Upper lobe of right lung (tissue), 1 donor: ENCODE measurements at regions not wholly inside any gene's neighbourhood (a gene's known extent, or its start where the extent isn't known, plus 50 kb on each side); places are given as distances from the start of the nearest gene placed in this dataset.

Source experiments
- ATAC-seq: fragments of 200-7000 bp; cut with Tn5 transposase; one replicate; pipeline ENCODE4 v1.9.1; 2020; ENCODE audit warnings: mild to moderate bottlenecking, moderate library complexity
- DNase-seq: peaks from one replicate; pipeline ENCODE4 v3.0.0-alpha.2; 2020
- H3K27ac ChIP-seq: fragments of 200-600 bp; one replicate; pipeline ENCODE4 v1.8.0; 2022
- H3K27me3 ChIP-seq: fragments of 200-600 bp; one replicate; pipeline ENCODE4 v1.8.0; 2022; ENCODE audit warnings: mild to moderate bottlenecking
- H3K36me3 ChIP-seq: fragments of 200-600 bp; one replicate; pipeline ENCODE4 v1.8.0; 2022
- H3K4me1 ChIP-seq: fragments of 200-600 bp; one replicate; pipeline ENCODE4 v1.8.0; 2022
- H3K4me3 ChIP-seq: fragments of 200-600 bp; one replicate; pipeline ENCODE4 v1.8.0; 2022; ENCODE audit warnings: mild to moderate bottlenecking
- H3K9me3 ChIP-seq: fragments of 200-600 bp; one replicate; pipeline ENCODE4 v1.8.0; 2022
- intact Hi-C: fragments of 100-400 bp; cut with DNase I; formaldehyde crosslinking; loops from one replicate; pipeline ENCODE4 v1.11.0; 2022
- TF ChIP-seq, protein P1 (sequence below): fragments of 200-600 bp; IDR thresholded peaks from one replicate; pipeline ENCODE4 v1.8.0; 2022; ENCODE audit warnings: antibody characterized with exemption
- donor health status: DM: no; HTN: yes; CAD: no; lungs with severe emphysema.

DNA sequence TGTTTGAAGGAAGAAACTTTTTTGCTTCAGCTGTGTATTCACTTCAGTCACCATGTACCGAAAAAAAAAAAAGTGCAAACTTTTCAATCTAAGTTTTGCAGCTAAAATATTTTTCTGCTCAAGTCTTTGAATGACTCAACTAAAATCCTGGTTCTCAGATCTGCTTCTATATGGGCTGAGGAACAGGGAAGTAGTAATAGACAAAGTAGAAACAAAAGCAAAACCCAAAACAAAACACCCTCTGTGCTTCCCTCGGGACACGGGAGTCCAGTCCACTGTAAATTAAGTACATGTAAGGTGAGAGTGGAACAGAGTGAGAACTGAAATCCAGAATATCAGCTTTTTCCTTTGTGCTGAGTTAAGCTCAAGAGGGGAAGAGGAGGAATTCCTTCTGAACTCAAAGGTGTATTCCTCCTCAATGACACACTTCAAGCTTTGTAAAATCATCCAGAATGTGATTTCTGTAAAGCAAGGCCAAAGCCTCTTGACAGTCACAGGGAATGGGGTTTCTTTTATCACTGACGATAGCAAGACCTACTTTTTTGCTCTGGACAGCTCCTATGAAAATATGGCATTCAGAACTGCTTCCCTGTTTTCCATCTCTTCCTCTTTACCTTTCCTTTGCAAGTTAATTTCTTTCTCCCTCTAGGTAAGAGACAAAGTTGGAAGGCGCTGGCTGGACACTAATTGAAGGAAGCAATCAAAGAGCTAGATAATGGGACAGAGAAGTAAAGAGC lies 433.5 kb upstream of the MMADHC start:
- H3K27ac ChIP-seq, result no peak overlapping the region
- no peak overlapping the region for H3K4me3 ChIP-seq
- H3K9me3 ChIP-seq, result no peaks in the 10 kb centered on the region
- DNase-seq, result no peak
- H3K36me3 ChIP-seq, result no peaks in the 10 kb centered on the region
- intact Hi-C loops, result no loop called here
- TF ChIP-seq, protein P1, sequence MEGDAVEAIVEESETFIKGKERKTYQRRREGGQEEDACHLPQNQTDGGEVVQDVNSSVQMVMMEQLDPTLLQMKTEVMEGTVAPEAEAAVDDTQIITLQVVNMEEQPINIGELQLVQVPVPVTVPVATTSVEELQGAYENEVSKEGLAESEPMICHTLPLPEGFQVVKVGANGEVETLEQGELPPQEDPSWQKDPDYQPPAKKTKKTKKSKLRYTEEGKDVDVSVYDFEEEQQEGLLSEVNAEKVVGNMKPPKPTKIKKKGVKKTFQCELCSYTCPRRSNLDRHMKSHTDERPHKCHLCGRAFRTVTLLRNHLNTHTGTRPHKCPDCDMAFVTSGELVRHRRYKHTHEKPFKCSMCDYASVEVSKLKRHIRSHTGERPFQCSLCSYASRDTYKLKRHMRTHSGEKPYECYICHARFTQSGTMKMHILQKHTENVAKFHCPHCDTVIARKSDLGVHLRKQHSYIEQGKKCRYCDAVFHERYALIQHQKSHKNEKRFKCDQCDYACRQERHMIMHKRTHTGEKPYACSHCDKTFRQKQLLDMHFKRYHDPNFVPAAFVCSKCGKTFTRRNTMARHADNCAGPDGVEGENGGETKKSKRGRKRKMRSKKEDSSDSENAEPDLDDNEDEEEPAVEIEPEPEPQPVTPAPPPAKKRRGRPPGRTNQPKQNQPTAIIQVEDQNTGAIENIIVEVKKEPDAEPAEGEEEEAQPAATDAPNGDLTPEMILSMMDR, result no peak
- no peak for ATAC-seq
- H3K4me1 ChIP-seq, result no peaks in the 10 kb centered on the region
- H3K27me3 ChIP-seq, result no peaks in the 10 kb centered on the region

DNA sequence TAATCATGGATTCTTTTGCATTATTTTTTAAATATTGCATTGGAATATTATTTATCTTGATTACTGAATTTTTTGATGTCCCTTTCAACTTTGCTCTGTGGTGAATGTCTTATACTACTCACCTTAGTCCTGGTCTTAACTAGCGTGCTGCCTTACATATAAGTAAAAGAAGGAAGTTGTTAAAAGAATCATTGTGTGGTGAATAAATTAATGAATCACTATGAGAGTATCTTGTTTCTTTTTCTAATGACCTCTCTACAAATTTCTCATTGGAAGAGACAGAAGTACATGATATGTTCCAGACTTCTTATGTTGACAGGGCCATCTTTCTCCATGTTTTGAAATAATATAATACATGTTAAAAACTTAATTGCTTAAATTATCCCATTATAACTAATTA lies 432.6 kb upstream of the MMADHC start:
- DNase-seq (no peak), ATAC-seq (no peak)
- TF ChIP-seq, protein P1, result no peak
- Histone ChIP-seq H3K9me3 (no peaks in the 10 kb centered on the region), H3K4me3 (no peak overlapping the region), H3K4me1 (no peaks in the 10 kb centered on the region), H3K27me3 (no peaks in the 10 kb centered on the region), H3K27ac (no peak overlapping the region), H3K36me3 (no peaks in the 10 kb centered on the region)
- intact Hi-C loops, result no loop called here

DNA sequence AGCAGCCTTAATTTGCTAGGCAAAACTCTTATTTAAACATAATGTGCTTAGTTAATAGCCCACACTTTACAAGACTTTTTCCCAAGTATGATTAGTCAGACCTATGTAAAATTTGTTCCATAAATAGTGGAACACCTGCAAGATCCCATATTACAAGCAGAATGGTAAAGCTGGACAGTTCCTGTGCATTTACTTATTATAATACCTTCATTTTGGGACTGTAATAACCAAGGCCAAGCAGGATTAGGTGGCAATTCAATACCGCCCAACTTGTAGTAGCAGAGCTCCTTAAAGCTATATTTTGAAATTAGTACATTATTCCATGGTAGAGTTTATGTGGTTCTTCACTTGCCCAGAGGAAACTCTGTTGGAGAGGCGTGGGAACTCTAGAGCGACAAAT lies 431.5 kb upstream of the MMADHC start:
- TF ChIP-seq, protein P1, result no peak
- no peak overlapping the region for H3K4me3 ChIP-seq
- no peaks in the 10 kb centered on the region for H3K36me3 ChIP-seq
- intact Hi-C loops, result no loop called here
- DNase-seq (no peak), ATAC-seq (no peak)
- H3K27ac ChIP-seq, result no peak overlapping the region
- no peaks in the 10 kb centered on the region for H3K27me3 ChIP-seq
- H3K9me3 ChIP-seq, result no peaks in the 10 kb centered on the region
- H3K4me1 ChIP-seq, result no peaks in the 10 kb centered on the region

DNA sequence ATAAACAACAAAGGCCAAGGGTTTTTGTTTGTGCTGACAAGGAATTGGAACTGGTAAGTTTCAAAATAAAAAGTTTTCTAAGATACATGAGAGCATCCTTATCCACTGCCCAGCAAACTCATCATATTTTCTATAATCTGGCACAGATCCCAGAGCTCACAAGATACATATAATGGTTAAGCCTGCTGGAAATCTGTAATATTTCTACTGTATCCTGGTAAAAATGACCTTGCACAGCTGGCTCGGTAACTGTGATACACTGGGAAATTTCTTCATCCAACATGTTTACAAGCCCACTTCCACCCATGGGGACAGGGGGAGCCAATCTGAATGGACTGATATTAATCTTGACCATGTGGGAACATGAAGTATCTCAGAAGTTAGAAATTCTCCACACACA lies 425.4 kb upstream of the MMADHC start:
- ATAC-seq, result no peak
- H3K36me3 ChIP-seq, result no peaks in the 10 kb centered on the region
- no peak for DNase-seq
- H3K4me1 ChIP-seq, result no peaks in the 10 kb centered on the region
- no peak overlapping the region for H3K4me3 ChIP-seq
- no peaks in the 10 kb centered on the region for H3K9me3 ChIP-seq
- TF ChIP-seq, protein P1, result no peak
- intact Hi-C loops, result no loop called here
- no peaks in the 10 kb centered on the region for H3K27me3 ChIP-seq
- no peak overlapping the region for H3K27ac ChIP-seq

DNA sequence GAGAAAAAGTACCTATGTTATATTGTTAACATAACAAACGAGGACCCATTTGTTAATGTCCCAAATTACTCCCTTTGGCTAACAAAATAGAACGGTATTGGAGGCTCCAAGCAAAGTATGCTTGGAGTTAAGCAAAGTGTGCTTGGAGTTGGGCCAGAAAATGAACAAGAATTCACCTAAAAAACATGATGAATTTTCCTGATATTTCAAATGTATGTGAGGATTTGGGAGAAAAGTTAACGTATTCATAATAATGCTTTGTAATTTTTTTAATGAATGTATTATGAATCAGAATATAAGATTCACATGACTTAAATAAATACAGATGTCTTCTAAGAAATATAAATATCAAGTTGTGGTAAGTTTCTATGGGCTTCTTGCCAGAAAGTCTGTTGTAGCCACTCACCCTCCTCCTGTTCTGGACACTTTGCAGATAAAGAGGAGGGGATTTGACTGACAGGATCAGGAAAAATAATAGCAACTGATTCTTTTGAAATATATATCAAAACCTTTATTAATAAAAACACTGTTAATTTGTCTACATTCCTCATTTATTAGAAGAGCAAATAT lies 423.7 kb upstream of the MMADHC start:
- ATAC-seq (no peak), DNase-seq (no peak)
- intact Hi-C loops, result no loop called here
- no peaks in the 10 kb centered on the region for H3K4me1 ChIP-seq
- no peaks in the 10 kb centered on the region for H3K36me3 ChIP-seq
- no peak overlapping the region for H3K27ac ChIP-seq
- TF ChIP-seq, protein P1, result no peak
- H3K4me3 ChIP-seq, result no peak overlapping the region
- no peaks in the 10 kb centered on the region for H3K9me3 ChIP-seq
- no peaks in the 10 kb centered on the region for H3K27me3 ChIP-seq
